Cardiac muscle cell (in vitro differentiated cells and primary cell): ENCODE measurements at regions not wholly inside any gene's neighbourhood (a gene's known extent, or its start where the extent isn't known, plus 50 kb on each side); places are given as distances from the start of the nearest gene placed in this dataset.
"Not testable (repeated sequence)": the region's sequence is repeated elsewhere in the genome, so short reads cannot be mapped to it uniquely, and the experiment has no call there.

ENCODE experiments used
- DNase-seq, 2 donors: peaks; one replicate each; pipeline versions ENCODE4 v3.0.0 to v3.0.0-alpha.2; 2010 to 2017; ENCODE audit warnings: low read depth in 1 of 2, low spot score in 1 of 2
- H3K27ac ChIP-seq: fragments of 200-600 bp; sonication (generic); 2 replicates; pipeline ENCODE4 v1.5.1; 2016
- H3K27me3 ChIP-seq: fragments of 200-600 bp; sonication (generic); 2 replicates; pipeline ENCODE4 v1.6.0; 2016; ENCODE audit warnings: control low read depth
- H3K36me3 ChIP-seq: fragments of 200-600 bp; sonication (generic); 2 replicates; pipeline ENCODE4 v1.5.1; 2016; ENCODE audit warnings: control low read depth
- H3K4me1 ChIP-seq: fragments of 200-600 bp; sonication (generic); 2 replicates; pipeline ENCODE4 v1.8.1; 2017; ENCODE audit warnings: low read depth, mild to moderate bottlenecking, mixed run types
- H3K4me3 ChIP-seq: fragments of 200-600 bp; sonication (generic); 2 replicates; pipeline ENCODE4 v1.5.1; 2016; ENCODE audit warnings: mild to moderate bottlenecking
- H3K9me3 ChIP-seq: fragments of 200-600 bp; sonication (generic); 2 replicates; pipeline ENCODE4 v1.5.1; 2017; ENCODE audit warnings: low read depth, mild to moderate bottlenecking, control low read depth
- TF ChIP-seq, protein P1 (sequence below): IDR thresholded peaks from 2 replicates; pipeline ENCODE4 v1.5.1; 2012; ENCODE audit warnings: low read depth, mild to moderate bottlenecking, low read length

DNA sequence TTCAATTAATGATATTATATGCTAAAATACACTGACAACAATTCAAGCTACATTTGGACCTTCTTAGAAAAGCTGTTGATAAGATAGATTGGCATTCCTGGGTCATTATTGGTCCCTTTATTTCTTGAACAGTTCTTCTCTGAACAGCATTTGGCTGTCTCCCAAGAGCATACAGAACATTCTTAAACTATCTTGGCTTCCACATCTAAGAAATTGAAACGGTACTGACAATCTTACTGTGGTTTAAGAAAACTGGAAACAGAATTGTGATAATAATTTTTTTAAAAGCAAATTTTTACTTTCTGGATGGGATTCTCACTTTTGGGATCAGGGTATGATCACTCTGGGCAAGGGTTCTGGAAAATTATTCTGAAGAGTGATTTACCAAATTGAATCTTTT is 161.7 kb upstream of the ZNF385D start:
- Histone ChIP-seq H3K36me3 (no peaks in the 10 kb centered on the region), H3K27ac (no peak overlapping the region), H3K4me3 (no peak overlapping the region), H3K4me1 (no peaks in the 10 kb centered on the region), H3K27me3 (no peaks in the 10 kb centered on the region), H3K9me3 (no peaks in the 10 kb centered on the region)
- TF ChIP-seq, protein P1, sequence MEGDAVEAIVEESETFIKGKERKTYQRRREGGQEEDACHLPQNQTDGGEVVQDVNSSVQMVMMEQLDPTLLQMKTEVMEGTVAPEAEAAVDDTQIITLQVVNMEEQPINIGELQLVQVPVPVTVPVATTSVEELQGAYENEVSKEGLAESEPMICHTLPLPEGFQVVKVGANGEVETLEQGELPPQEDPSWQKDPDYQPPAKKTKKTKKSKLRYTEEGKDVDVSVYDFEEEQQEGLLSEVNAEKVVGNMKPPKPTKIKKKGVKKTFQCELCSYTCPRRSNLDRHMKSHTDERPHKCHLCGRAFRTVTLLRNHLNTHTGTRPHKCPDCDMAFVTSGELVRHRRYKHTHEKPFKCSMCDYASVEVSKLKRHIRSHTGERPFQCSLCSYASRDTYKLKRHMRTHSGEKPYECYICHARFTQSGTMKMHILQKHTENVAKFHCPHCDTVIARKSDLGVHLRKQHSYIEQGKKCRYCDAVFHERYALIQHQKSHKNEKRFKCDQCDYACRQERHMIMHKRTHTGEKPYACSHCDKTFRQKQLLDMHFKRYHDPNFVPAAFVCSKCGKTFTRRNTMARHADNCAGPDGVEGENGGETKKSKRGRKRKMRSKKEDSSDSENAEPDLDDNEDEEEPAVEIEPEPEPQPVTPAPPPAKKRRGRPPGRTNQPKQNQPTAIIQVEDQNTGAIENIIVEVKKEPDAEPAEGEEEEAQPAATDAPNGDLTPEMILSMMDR = no peak
- peak in 1 of 2 donors; percentile 66 for DNase-seq

DNA sequence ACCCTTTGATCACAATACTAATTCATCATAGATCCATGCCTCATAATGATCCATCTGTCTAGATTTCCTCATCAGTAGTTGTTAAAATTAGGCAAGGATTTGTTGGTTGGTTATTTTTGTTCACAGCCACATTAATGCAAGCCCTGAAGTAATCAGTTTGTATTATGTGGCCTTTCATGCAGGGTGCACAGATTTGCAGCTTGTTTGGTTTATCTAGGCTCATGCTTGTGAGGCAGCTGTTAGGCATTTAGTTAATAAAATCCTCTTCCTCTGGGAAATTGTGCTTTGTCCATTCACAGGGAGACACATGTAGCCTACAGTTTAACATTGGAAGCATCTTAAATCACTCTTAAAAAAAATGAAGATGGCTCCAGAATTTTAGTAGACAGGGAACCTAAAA is 162.8 kb upstream of the ZNF385D start:
- H3K27me3 ChIP-seq = no peaks in the 10 kb centered on the region
- peak in 1 of 2 donors; percentile 31 for DNase-seq
- no peaks in the 10 kb centered on the region for H3K36me3 ChIP-seq
- H3K27ac ChIP-seq = no peak overlapping the region
- no peaks in the 10 kb centered on the region for H3K4me1 ChIP-seq
- H3K4me3 ChIP-seq = no peak overlapping the region
- H3K9me3 ChIP-seq = no peaks in the 10 kb centered on the region
- TF ChIP-seq, protein P1 = no peak

DNA sequence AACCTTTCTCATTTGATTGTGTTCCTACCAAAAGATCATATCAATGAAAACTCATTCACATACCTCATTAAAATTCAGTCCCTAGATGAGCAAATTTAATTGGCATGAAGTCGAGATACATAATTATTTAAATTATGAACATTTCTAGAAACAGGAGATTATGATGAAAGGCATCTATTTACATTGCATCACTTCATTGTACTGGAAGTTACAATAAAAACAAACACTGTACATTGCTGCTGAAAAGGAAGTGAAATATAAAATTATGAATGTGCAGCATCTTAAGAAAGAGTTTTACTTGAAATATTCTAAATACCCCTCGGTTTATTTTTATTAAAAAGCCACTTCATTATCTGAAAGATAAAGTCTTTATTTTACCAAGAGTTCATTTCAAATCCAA is 163.4 kb upstream of the ZNF385D start:
- TF ChIP-seq, protein P1 = no peak
- Histone ChIP-seq H3K36me3 (no peaks in the 10 kb centered on the region), H3K27me3 (no peaks in the 10 kb centered on the region), H3K4me1 (no peaks in the 10 kb centered on the region), H3K9me3 (no peaks in the 10 kb centered on the region), H3K4me3 (no peak overlapping the region), H3K27ac (no peak overlapping the region)
- DNase-seq = peak in 1 of 2 donors; percentile 16

- DNase-seq = no peak
- Histone ChIP-seq H3K36me3 (no peaks in the 10 kb centered on the region), H3K27me3 (no peaks in the 10 kb centered on the region), H3K4me3 (no peak overlapping the region), H3K4me1 (no peaks in the 10 kb centered on the region), H3K9me3 (no peaks in the 10 kb centered on the region), H3K27ac (no peak overlapping the region)
- TF ChIP-seq, protein P1 = no peak
Measured at GRCh38 chr3:21919383-21919782, 168.4 kb upstream of the ZNF385D start.

DNA sequence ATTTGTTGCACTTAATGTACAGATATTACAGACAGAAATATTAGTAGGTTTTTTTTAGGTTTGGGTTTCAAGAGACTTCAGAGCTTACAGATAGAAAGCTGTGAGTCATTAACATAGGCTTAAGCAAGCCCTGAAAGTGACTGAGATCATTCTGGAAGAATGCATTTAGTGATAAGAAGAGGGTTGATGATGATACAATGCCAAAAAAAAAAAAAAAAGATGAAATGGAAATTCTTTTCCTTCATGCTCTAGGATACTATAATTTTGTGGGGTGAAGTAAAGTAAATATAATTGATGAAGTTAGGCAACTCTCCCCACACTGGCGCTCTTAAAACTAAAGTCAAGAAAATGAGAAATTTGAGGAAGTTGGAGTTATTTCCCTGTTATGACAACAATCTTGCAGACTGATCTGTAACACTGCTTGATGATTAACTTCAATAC is 169.4 kb upstream of the ZNF385D start:
- TF ChIP-seq, protein P1 = no peak
- DNase-seq = peak in 1 of 2 donors; percentile 87
- no peak overlapping the region for H3K27ac ChIP-seq

GRCh38 chr3:21923156-21923555 is 172.1 kb upstream of the ZNF385D start:
- not testable (repeated sequence) for H3K27ac ChIP-seq, H3K4me1 ChIP-seq, H3K36me3 ChIP-seq, DNase-seq, H3K9me3 ChIP-seq, H3K4me3 ChIP-seq, H3K27me3 ChIP-seq

More for the DNA sequence above, 169.4 kb upstream of the ZNF385D start:
- H3K4me3 ChIP-seq = no peak overlapping the region
- H3K4me1 ChIP-seq = no peaks in the 10 kb centered on the region
- H3K36me3 ChIP-seq = no peaks in the 10 kb centered on the region
- H3K27me3 ChIP-seq = no peaks in the 10 kb centered on the region
- H3K9me3 ChIP-seq = no peaks in the 10 kb centered on the region
